M059J (cell line): ENCODE measurements at regions not wholly inside any gene's neighbourhood (a gene's known extent, or its start where the extent isn't known, plus 50 kb on each side); places are given as distances from the start of the nearest gene placed in this dataset.
"Not testable (repeated sequence)": the region's sequence is repeated elsewhere in the genome, so short reads cannot be mapped to it uniquely, and the experiment has no call there.

Experiments
- DNase-seq: peaks from one replicate; pipeline ENCODE4 v3.0.0-alpha.2; 2012; ENCODE audit warnings: low read depth

DNA sequence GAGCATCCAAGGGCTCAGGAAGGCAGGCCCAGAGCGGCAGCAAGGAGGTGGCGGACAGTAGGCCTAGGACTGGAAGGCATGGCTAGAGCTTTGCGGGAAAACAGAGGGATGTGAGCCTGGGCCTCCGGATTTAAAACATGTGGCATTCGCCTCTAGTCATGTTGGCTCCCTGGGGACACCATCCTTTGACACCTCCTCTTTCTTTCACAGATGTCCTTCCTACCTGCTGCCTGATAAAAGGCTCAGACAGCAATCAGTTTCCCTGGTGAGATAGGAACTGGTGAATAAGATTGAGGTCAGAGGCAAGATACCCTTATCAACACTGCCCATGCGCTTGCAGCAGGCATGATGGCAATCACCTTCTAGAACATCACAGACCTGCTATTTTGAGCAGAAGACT, 277.6 kb downstream of the SIPA1L2 start:
- DNase-seq = no peak

DNA sequence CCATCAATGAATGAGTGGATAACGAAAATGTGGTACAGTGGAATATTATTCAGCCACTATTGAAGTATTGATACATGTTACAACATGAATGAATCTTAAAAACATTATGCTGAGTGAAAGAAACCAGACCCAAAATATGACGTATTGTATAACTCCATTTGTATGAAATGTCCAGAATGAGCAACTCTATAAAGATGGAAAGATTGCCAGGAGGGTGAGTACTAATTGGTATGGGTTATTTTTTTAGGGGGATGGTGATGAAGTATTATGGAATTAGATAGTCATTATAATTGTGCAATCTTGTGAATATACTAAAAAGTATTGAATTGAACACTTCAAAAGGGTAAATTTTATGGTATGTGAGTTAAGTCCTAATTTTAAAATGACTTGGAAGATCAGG, 278.6 kb downstream of the SIPA1L2 start:
- DNase-seq = no peak

DNA sequence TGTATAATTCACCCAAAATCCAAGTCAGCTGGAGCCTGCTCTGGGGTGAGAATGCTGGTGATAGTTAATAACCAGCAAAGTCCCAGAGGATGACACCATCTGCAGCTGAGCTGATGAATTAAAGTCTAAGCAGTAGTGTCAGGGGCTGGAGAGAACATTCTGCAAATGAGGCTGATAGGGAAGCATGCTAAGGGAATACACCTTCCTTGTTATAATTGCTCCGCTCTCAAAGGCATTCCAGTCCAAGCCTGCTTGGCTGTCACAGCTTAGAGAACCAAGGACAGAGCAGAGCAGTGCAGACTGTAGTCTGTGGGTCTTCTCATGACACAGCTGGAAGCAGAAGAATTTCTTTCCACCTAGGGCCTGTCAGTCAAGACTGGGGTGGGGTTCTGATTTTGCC, 283.1 kb downstream of the SIPA1L2 start:
- DNase-seq = no peak

DNA sequence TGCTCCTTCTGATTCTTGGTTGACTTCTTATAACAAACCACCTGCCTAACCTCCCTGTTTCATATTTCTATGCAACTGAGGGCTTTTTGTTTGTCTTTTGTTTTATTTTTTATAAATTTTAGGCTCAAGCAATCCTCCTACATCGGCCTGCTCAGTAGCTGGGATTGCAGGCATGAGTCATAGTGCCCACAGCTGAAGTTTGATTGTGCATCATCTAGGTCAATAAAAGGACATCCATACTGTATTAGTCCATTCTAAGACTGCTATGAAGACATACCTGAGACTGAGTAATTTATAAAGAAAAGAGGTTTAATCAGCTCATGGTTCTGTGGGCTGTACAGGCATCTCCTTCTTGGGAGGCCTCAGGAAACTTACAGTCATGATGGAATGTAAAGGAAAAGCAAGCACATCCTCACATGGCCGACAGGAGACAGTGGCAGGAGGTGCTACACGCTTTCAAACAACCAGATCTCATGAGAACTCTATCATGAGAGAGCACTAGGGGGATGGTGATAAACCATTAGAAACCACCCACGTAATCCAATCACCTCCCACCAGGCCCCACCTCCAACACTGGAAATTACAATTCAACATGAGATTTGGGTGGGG, 285.0 kb downstream of the SIPA1L2 start:
- peak; percentile 61 for DNase-seq

DNA sequence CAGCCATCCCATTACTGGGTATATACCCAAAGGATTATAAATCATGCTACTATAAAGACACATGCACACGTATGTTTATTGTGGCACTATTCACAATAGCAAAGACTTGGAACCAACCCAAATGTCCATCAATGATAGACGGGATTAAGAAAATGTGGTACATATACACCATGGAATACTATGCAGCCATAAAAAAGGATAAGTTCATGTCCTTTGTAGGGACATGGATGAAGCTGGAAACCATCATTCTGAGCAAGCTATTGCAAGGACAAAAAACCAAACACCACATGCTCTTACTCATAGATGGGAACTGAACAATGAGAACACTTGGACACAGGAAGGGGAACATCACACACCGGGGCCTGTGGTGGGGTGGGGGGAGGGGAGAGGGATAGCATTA, 285.7 kb downstream of the SIPA1L2 start:
- not testable (repeated sequence) for DNase-seq

DNA sequence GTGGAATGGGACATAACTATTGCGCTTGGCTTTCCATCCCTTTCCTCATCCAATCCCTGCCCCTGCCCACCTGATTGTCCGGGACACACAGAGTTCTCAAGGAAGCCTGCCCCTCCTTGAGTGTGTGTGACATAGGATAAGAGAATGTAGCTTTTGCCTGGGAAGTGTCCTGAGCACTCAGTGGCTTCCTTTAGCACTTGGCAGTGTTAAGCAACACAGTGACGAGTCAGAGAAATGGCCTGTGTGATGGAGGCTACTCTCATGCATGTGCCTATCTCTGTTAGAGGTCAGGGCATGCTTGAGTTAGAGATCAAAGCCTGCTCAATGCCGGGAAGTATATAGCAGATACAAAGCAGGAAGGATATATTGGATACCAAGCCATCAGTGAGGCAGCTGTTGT, 289.5 kb downstream of the SIPA1L2 start:
- peak; percentile 18 for DNase-seq

DNA sequence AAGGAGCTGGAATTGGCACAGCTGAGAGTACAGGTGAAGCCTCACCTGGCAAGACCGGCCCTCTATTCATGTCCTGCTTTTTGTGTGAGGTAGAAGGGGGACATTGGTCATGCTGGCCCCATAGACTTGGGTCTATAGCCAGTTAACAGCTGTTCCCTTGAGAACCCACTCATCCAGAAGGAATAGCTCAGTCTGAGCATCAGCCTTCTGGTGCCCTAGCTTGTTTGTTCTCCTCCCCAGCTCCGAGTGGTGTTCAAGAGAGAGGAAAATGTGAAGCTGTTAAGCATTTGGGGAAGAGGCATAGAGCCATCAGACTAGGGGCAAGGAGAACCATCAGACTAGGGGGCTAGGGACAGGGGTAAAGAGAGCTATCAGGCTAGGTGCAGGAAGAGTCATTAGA, 290.9 kb downstream of the SIPA1L2 start:
- no peak for DNase-seq

DNA sequence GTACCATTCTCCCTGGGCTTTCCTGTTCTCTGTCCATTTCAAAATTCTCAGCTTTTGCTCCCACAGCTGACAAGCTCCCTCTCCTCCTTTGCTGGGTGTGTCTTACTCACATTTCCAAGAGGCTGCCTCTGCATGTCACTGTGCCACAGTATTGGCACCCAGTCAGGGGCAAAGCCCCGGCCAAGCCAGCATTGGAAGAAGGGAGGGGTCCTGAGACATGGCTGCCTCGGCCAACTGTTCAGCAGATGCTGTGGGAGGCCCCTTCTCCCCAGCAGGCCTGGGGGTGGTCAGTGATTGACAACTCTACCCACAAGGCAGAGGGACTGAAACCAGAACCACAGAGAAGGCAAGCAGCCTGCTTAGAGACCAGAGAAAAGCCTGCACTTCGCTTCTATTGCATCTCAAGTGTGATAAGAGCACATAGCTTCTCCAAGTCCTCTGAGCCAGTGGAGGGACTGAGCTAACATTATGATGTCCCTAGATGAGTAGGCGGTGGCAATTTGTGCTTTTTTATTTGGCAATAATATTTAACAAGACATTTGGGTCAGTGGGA, 294.1 kb downstream of the SIPA1L2 start:
- no peak for DNase-seq

DNA sequence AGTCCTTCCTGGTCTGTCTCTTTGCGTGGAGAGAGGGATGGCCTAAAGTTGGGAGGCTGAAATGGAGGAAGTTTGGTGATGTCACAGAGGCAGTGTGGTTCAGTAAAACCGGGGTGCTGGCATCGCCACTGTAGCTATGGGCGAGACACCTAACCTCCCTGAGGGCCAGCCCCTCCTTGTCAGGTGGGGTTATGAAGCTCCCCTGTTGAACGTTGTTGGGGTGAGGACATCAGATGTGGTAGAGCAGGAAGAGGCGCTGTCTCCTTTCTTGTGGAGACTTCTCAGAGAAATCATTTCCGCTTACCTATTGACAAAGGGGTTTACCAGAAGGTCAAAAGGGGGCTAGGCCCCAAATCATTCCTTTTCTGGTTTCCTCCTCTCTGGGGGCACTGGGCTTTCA, 294.7 kb downstream of the SIPA1L2 start:
- no peak for DNase-seq

DNA sequence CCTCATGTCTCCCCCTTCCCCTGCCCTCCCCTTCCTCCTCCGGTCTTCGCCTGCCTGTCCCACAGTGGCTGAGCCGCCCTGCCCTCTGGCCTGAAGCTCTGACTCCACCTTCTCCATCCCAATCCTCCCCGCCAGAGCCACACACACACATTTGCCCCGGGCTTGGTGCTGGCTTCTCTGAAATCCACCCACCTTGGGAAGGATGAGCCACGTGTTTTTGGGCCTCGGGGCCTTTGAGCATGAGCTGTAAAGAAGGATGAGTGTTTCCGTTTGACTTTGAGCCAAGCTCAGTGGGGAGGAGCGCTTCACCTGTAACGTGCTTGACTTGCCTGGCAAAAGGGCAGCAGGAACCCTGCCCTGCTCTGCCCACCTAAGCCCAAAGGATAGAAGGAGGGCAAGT, 295.1 kb downstream of the SIPA1L2 start:
- peak; percentile 48 for DNase-seq

DNA sequence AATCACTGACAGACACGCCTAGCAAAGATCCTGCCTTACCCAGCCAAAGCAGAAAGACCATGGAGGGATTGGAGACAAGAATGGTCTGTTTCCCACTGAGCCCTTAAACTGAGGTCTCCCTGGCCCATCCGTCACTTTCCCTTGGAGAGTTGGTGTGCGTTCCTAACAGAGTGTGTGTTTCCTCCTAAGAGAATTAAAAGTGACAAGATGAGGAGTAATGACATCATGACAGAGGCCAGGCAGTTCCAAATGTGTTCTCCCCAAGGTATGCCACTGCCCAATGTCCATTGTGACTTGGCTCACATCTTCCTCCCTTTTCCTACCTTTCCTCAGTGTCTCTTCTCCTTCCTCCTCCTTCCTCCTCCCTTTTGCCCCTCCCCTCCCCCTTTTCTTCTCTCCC, 295.7 kb downstream of the SIPA1L2 start:
- no peak for DNase-seq

DNA sequence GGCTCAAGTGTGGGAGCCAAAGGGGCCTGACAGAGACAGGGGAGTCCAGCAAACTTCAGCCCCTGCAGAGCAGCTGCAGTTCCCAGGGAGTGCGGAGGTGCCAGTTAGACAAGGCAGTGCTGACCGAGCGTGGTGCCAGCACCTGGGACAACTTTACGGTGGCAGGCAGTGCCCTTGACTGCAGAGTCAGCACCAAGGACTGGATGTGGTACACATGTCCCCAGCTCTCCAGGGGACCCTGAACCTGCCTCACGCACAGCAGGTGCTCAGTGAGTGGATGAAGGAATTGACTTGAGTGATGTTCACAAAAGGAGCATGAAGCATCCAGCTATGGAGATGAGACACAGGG, 296.5 kb downstream of the SIPA1L2 start:
- DNase-seq = no peak

DNA sequence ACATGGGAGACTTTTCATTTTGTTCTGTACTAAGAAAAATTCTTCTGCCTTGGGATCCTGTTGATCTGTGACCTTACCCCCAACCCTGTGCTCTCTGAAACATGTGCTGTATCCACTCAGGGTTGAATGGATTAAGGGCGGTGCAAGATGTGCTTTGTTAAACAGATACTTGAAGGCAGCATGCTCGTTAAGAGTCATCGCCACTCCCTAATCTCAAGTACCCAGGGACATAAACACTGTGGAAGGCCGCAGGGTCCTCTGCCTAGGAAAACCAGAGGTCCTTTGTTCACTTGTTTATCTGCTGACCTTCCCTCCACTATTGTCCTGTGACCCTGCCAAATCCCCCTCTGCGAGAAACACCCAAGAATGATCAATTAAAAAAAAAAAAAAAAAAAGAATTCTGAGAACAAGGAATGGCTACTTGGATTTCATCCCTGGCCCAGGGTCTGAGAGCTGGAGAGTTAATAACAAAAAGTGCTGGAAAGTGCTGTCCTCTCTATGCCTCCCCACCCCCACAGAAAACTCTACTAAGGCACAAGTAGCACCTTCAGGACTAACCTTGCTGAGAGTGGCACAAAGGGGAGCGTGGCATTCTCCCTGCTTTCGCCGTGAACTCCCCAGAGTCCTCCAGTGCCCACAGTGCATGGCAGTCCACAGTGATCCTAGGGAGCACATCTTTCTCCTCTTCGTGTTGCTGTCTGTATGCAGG, 297.1 kb downstream of the SIPA1L2 start:
- not testable (repeated sequence) for DNase-seq

DNA sequence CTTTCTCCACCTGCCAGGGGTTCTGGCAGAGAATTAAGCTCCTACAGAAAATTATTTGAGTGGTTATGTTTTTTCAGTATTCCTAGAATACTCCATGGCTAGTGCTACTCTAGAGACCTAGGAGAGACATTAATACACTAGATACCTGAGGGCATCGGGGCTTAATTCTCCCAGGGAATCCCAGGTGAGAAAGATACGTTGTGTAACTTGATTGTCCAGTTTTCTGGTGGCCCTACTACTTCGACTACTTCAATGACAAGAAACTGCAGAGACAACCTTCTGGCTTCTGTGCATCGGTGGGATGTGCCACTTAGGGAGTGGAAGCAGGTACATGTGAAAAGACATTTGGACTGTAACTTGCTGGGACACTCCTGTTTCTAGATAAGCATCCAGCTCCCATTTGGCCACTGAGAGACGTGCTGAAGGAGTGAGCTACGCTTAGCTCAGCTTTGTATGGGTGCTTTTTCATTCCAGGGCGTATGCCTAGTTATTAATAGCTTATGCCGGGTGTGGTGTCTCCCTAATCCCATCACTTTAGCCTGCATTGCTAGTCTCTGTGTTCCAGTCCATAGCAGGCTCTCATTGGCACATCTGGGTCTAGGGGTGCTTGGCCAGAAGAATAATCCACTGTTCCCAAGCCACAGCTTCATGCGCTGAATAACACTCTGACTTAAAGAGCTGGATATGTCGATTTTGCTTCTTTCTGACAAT, 300.7 kb downstream of the SIPA1L2 start:
- no peak for DNase-seq

DNA sequence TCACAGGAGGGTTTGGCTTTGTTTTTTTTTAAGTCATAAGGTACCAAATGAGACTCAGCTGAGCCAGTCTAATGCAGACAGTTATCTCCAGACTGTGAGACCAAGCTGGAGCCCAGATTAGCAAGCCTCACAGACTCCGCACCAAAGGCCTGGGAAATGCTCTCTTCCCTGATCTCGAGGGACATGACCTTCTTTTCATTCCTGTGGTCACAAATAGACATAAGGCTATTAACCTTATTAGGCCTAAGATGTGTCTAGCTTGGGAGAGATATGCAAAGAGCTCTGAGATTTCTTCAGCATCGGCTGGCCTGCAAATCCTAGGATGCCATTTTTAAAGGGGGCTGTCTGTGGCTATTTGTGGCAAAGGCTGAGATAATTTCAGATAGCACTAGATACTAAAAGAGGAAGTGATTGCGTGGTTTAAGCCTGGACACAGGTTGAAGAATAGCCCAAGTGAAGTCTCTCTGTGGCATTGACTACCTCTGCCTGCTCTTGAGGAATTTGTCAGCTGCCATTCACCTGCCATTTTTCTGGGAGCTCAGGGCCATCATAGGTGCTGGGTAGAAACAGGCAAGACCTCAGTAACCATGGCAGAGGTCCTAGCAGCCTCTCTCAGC, 301.3 kb downstream of the SIPA1L2 start:
- peak; percentile 16 for DNase-seq

DNA sequence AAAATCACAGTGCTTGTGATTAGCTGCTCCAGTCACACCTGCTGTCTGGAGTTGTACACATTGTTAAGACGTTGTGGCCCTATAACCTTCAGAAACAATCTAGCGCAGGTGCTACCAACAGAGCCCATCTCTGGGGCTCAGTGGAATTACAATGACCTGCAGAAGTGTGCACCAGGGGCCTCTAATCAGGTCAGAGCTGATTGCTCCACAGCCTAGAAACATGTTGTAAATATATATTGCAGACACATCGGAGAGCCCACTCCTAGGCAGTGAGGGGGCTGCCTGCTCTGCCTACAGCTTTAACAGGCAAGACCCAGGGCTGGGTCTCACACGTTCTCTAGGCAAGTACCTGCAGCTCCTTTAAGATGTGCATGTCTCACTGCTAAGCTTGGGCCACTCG, 302.0 kb downstream of the SIPA1L2 start:
- no peak for DNase-seq

DNA sequence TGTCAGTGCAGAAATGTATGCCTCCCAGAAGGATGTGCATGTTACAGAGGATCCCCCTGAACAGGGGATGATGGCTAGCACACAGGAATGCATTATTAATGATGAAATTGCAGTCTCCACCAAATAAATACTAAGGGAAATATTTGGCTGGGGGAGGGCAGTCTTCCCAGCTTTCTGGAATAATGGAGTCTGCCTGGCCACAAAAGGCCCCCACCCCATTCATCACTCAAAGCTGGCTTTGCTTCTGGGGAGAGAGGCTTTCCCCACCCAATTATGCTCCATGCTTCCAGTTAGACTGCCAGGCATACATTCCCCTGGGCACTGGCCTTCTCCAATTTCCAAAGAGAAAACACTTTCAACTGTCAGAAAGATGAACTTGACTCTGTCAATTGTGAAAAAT, 302.7 kb downstream of the SIPA1L2 start:
- no peak for DNase-seq

DNA sequence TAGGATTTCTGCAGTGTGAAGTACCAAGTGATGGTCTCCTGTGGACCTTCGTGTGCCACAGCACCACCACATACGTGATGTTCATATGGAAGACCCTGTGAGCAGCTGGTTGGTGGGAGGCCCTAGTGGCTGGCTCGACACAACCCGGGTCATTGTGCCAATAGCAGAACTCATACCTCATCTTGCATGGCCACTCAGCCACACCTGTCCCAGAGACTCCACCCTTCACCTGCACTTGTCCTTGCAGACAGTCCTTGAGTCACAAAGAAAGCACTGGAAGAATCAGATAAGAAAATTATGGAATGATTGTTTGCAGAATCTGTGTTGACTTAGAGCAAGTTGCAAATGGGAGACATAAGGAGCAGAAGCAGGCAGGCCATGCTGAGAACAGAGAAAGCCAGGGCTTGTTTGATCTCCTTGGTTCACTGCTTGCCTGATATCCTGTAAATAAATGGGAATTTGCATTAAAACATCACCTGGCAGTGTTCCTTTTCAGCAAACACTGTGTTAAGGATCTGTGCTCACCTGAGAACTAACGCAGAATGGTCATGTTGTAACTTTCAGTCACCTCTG, 307.7 kb downstream of the SIPA1L2 start:
- DNase-seq = no peak

DNA sequence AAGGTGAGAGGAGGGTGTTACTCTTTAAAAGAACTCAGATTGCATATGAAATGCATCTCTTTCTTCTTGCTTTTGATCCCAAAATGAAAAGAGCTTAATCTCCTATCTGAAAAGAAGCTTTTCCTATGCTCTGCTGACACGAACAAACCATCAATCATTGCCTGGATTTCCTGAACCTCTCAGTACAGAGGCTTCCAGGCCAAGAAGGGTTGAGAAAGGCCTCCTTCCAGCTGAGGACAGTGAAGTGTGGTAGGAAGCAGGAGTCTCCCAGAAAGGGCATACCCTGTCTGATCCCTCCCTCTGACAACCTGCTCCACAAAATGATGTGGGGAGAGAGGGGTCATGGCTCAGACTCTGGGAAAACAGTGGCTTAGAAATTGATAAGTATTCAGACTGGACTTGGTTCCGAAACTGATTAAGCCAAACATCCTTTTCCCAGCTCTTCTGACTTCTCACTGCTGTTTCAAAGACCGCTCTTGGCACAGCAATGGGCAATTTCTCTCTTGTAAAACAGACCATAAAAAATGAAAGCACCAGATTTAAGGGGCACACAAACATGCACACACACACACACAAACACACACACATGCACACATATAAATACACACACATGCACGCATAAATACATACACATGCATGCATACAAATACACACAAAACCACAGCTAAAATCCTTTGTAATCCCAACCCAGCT, 310.3 kb downstream of the SIPA1L2 start:
- no peak for DNase-seq

DNA sequence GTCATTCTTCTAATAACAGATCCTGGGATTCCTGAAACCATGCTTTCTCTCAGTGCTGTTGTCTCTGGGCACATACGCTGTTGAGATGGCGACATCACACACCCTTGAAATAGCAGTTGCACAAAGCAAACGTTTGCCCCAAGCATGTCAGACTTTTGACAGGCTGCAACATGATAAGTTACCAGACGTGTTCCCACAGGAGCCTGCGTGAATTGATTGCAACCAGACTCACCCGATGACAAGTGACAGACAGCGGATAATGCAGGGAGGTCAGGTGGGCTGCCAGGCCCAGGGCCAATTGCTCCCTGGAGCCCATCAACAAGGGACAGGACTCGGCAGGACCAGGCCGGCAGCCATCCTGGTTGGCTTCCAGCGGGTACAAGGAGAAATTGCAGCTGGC, 310.9 kb downstream of the SIPA1L2 start:
- DNase-seq = no peak

DNA sequence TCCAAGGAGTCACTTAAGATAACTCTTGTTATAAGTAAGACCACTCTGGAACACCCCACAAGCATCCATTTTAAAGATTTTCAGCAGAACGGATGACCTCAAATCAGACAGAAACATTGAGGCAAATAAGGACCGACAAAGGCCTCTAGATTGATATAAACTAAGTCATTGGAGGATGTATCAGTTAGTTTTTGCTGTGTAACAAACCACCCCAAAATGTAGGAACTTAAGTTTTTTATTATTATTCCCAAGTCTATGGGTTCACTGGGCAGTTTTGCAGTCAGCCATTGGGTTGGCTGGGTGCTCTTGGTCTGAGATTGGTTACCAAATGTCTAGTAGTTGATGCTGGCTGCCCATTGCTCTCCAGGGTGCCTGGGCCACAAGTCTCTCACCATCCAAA, 311.8 kb downstream of the SIPA1L2 start:
- DNase-seq = no peak

DNA sequence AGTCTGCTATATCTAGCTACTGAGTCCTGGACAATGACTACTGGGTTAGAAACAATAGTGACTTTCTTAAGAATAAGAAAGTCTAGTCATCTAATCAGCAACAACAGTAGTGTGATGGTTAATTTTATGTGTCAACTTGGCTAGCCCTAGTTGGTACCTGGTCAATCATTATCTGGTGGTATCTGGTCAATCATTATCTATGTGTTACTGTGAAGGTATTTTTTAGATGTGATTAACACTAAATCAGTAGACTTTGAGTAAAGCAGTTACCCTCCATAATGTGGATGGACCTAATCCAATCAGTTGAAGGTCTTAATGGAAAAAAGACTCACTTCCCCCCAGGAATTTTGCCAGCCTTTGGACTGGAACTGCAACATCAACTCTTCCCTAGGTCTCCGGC, 312.6 kb downstream of the SIPA1L2 start:
- DNase-seq = no peak
